ENCODE measurements at regions not wholly inside any gene's neighbourhood (a gene's known extent, or its start where the extent isn't known, plus 50 kb on each side); places are given as distances from the start of the nearest gene placed in this dataset.
"Not testable (repeated sequence)": the region's sequence is repeated elsewhere in the genome, so short reads cannot be mapped to it uniquely, and the experiment has no call there.

- not testable (repeated sequence) for TF ChIP-seq CTCF, POLR2A, POLR2AphosphoS5, EP300 (IDR thresholded peaks at IDR 0.05)
Measured at GRCh38 chr15:101963687-101964086, 151.7 kb downstream of the OR4F15 start.
